Activated CD4-positive, alpha-beta T cell treated with anti-CD3 and anti-CD28 coated beads, Interleukin-2, amount 50 U/mL, for 1 hour (primary cell): ENCODE measurements at regions not wholly inside any gene's neighbourhood (a gene's known extent, or its start where the extent isn't known, plus 50 kb on each side); places are given as distances from the start of the nearest gene placed in this dataset.

Source experiments
- DNase-seq: peaks from one replicate; pipeline ENCODE4 v3.0.0-alpha.2; 2020

- no peak for DNase-seq
Measured at GRCh38 chr2:111219285-111219684, 98.6 kb downstream of the BCL2L11 start.

DNA sequence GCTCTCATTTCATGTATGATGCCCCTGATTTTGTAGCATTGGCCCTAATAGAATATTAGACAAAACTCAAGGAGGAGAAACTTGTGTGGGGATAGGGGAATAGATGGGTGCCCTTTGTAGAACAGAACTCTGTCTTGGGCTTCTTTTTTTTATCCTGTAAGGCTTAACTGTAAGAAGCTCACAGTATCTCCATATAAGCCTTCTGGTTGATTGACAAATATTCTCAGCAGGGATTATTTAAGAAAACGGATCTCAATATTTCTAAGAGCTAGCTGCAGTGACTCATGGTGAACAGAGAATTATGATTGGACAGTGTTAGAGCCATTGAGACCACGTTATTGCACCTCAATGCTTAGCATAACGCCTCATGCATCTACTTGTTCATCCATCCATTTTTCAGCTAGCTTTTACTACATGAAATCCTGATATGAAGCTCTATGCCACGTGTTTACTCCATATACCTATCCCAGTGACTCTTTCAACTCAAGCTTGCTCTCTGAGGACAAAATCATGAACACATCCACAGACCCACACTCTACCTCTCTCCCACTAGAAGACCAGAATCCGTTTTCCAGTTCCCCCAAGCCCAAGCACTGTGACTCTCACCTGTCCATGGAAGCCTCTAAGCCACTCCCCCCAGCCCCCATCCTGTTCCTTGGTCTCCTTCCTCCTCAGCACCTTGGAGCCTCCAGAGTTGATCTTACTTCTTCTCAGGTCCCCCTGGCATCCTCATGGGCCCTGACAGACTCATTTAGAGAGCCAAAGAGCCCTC lies 99.2 kb downstream of the BCL2L11 start:
- no peak for DNase-seq

- no peak for DNase-seq
Measured at GRCh38 chr2:111220962-111221361, 100.2 kb downstream of the BCL2L11 start.

GRCh38 chr2:111221701-111222100 lies 101.0 kb downstream of the BCL2L11 start:
- DNase-seq = no peak

- no peak for DNase-seq
Measured at GRCh38 chr2:111222204-111222866, 101.6 kb downstream of the BCL2L11 start.

DNA sequence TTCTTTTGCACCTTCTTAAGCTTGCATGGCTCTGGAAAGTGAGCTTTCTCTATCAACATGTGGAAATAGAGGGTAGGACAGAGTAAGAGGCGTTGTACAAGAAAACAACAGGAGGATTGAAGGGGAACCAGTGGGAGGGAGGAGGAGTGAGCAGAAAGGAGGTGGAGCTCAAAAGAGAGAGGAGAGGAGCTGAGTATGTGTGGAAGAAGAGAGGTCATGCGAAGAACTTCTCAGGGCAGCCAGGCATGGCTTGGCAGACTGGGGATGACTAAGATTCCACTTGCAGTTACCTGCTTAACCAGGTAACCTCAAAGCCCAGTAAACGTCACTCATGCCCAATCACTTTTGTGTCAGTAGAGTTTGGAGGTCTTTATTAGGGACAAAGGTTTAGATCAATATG lies 105.1 kb downstream of the BCL2L11 start:
- DNase-seq = no peak

- no peak for DNase-seq
Measured at GRCh38 chr2:111226876-111227700, 106.4 kb downstream of the BCL2L11 start.

- DNase-seq = no peak
Measured at GRCh38 chr2:111227716-111228141, 107.0 kb downstream of the BCL2L11 start.

DNA sequence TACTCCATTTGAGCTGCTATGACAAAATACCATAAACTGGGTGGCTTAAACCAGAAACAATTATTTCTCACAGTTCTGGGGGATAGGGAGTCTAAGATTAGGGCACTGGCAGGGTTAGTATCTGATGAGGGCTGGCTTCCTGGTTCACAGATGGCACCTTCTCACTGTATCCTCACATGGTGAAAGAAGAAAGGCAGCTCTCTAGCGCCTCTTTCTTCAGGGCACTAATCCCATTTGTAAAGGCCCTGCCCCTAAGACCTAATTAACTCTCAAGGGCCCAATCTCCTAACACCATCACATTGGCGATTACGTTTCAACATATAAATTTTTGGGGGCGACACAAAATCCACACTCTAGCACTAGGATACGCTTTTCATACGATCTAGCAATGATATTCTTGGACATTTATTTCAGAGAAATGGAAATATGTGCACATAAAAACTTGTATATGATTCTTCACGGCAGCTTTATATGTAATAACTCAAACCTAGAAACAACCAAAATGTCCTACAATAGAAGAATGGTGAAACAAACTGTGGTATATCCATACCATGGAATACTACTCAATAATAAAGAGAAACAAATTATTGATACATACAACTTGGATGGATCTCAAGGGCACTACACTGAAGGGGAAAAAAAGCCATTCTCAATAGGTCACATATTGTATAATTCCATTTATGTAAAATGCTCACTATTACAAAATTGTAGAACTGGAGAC lies 111.0 kb downstream of the BCL2L11 start:
- no peak for DNase-seq

- DNase-seq = no peak
Measured at GRCh38 chr2:111235192-111236015, 114.7 kb downstream of the BCL2L11 start.

- DNase-seq = no peak
Measured at GRCh38 chr2:111236025-111236424, 115.3 kb downstream of the BCL2L11 start.

GRCh38 chr2:111238296-111238695 lies 117.6 kb downstream of the BCL2L11 start:
- no peak for DNase-seq

DNA sequence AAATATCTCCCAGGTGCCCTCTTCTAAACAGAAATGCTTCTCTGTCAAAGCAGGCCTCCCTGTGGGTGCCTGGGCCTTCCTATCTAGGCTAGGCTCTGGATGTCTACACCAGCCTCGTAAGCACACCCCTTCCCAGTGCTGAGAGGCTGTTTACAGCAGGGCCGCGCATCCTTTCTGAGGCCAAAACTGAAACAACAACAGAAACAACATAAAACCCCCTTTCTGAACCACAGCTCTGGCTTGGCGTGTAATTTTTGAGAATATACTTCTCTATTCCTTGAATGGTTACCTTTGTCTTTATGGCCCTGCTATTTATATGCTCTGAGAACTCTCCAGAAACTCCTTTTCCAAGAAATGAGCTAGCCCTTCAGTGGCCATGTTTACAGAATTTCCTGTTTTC lies 118.4 kb downstream of the BCL2L11 start:
- DNase-seq = no peak

DNA sequence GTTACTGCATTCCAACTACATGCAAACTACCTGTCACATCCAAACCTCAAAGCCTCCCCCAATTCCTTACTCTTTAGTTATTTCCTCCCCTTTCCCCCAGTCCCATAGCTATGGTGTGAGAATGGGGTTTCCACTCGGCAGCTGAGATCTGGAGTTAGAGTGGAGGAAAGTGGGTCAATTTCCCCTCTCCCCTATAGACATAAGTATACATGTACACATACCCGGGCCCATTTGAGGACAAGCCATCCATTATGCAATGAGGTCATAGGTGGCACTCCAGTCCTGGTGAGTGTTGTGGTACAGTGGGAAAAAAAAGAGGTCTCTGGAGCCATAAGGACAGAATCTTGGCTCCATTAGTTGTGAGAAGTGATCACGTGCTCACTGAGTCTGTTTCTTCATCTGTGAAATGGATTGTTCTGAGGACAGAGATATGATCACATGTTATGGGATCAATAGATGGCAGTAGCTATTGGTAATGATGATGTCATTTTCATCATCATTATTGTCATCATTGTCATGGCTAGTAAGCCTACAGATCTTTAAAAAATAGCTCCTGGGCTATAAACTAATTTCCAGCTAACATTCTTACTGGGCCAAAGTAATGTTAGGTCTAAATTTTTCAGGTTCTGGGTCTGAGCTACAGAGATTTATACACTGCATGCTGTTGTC lies 119.0 kb downstream of the BCL2L11 start:
- no peak for DNase-seq

DNA sequence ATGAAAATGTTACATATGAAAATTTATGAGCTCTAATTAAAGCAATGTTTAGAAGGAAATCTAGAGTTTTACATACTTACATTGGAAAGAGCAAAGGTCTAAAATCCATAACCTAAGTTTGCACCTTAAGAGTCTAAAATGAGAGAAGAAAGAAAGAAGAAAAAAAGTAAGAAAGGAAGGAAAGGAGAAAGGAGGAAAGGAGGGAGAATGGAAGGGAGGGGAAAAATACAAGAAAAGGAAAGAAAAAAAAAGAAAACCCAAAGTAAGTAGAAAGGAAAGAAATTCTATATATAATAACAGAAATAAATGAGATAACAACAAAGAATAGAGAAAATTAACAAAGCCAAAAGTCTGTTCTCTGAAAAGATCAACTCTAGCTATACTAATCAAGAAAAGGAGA lies 122.6 kb downstream of the BCL2L11 start:
- DNase-seq = no peak

GRCh38 chr2:111244864-111245263 lies 124.2 kb downstream of the BCL2L11 start:
- DNase-seq = no peak

GRCh38 chr2:111246620-111247061 lies 125.9 kb downstream of the BCL2L11 start:
- no peak for DNase-seq

DNA sequence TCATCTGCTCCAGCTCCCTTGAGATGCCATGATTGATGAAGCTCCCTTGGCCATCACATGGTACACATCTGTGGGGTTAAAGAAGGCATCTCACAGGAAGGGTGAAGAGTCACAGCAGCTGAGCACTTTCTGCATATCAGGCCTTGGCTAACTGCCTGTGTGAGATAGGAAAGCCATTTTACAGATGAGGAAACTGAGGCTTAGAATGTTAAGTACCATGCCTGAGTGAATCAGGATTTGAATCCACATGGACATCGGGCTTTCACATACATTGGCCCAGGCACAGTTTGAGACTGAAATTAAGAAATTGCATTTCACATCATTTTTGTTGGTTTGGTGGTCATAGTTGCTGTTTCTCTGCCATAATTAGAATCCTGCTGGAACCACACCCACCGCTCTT lies 126.8 kb downstream of the BCL2L11 start:
- no peak for DNase-seq

DNA sequence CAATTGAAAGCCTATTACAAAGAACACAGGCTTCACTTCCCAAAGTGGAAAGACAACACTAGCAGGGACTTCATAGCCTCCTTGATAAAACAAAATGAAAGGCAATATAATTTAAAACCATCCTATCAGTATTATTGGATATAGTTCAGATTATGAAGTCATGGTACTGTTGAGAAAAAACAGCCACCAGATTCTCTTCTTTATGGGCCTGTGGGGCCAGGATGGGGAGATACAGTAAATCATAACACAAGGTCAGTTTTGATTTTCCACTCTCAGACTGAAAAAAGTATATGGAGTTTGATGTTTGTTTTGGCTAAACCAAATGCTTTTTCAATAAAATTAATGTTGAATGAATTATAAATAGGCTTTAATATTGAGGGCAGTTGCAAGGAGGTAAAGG lies 129.1 kb downstream of the BCL2L11 start:
- DNase-seq = no peak

DNA sequence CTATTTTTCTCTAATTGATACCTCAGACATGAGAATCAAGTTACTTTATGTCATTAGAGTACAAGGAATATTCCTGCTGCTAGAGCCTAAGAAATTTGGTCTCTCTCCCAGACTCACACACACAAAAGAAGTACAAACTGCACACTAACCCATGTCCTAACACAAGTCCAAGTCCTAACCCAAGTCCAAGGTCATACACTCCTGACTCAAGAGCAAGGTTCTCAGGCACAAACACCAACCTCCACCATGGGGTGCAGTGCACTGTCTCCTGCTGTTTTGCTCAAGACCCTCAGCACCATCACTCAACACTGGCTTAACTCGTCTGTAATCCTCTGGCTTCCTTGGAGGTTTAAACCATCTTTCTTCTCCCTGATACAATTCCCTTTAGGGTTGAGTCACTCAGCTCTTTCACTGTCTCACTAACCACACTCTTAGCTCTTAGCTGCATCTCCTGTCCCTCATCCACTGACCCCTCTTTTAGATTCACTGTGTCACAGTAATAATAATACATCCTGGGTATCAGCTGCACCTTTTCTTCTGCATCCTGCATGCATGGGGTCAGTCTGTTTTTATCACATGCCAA lies 129.8 kb downstream of the BCL2L11 start:
- DNase-seq = no peak

DNA sequence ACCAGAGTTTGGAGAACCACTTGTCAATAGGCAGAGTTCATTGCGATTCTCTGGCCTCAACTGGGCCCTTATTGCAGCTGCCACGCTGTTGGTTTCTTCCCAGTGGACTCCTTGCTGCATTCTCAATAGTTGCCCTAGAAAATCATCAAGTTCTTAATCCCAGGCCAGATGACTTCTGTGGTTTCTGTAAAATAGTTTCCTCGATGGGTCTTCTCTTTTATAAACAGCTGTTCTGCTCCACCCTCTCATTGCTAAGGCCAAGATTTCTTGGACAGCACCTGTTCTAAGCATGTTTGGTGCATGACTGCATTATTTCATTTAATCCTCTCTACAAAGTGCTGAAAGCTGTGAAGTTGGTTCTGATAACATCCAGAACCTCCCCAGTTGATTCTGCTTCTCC lies 131.0 kb downstream of the BCL2L11 start:
- DNase-seq = no peak
